ENCODE measurements at regions not wholly inside any gene's neighbourhood (a gene's known extent, or its start where the extent isn't known, plus 50 kb on each side); places are given as distances from the start of the nearest gene placed in this dataset.

DNA sequence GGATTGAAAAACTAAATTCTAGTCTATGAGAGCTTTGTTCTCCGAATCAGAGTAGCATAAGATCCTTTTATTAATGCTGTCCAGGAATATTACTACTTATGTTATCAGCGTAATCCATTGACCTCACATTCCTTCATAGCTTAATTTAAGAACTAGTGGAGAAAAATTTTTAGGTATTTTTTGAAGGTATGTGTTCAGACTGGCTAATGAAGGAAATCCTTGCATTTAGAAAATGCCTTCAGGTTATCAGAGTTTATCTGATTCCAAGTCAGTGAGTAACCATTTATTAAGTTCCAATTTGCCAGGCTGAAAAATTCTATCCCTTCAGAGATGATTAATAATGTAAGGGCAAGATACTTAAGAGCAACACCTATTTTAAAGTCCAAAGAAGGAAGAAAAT lies 338.2 kb upstream of the B3GALT2 start (continued):
- no peak for TF ChIP-seq E2F8 (IDR thresholded peaks at IDR 0.05; ENCODE audit: low read depth, partially characterized antibody)

GRCh38 chr1:193524021-193524420 lies 337.6 kb upstream of the B3GALT2 start:
- ChIA-PET POLR2A (no interaction called here), CTCF (ENCODE audit: low intra/inter-chr PET ratio) (no interaction called here)
- H3K79me2 ChIP-seq (ENCODE audit: control insufficient read depth, insufficient read depth, low read length), result no peaks in the 10 kb centered on the region
- BruUV-seq (replicated peaks), result no TSS peak
- 0 out of 2 replicates have a peak, but pooled peaks cover 3% of the 10 kb centered on the region for H3K9me3 ChIP-seq (replicated peaks; ENCODE audit: control insufficient read depth, insufficient read depth, low read depth, low read length)
- no peaks in the 10 kb centered on the region for H3K27me3 ChIP-seq (ENCODE audit: control insufficient read depth in 2 of 2, insufficient read depth in 2 of 2, low read length in 2 of 2)
- no peak for ATAC-seq
- no peaks in the 10 kb centered on the region for H4K20me1 ChIP-seq (replicated peaks; ENCODE audit: control insufficient read depth, insufficient read depth, low read length)
- FAIRE-seq, result no peak
- WGBS (ENCODE audit: insufficient coverage, low coverage, missing lambda C conversion rate), result 0% methylated on average over 2 of the region's 2 CpGs
- DNase-seq (ENCODE audit: extremely low read depth in 1 of 4, low spot score in 3 of 4), result no peak
- no peak overlapping the region for H2AFZ ChIP-seq (ENCODE audit: low read depth, low read length)
- H3K4me3 ChIP-seq, result no peak overlapping the region
- in situ Hi-C loops (cut with MboI), result no loop called here
- H3K4me2 ChIP-seq (ENCODE audit: insufficient read depth, low read length), result no peak overlapping the region
- H3K9me1 ChIP-seq (ENCODE audit: control insufficient read depth, insufficient read depth, low read length), result no peaks in the 10 kb centered on the region
- intact Hi-C loops (cut with micrococcal nuclease), result no loop called here
- H3K4me1 ChIP-seq (replicated peaks in 1 of 2; ENCODE audit: control insufficient read depth in 2 of 2, insufficient read depth in 2 of 2, low read length in 2 of 2), result no peaks in the 10 kb centered on the region
- no peak overlapping the region for H3K9ac ChIP-seq (ENCODE audit: insufficient read depth in 1 of 2, low read depth in 2 of 2, low read length in 2 of 2)
- H3K27ac ChIP-seq (ENCODE audit: extremely low read depth, low read depth, low read length), result no peak overlapping the region
- H3K36me3 ChIP-seq (ENCODE audit: control insufficient read depth, insufficient read depth, low read length), result no peaks in the 10 kb centered on the region
- TF ChIP-seq EWSR1 (IDR thresholded peaks at IDR 0.05; ENCODE audit: borderline replicate concordance, low read depth, partially characterized antibody), result no peak
- TF ChIP-seq CBFB (CRISPR knock-in tag; IDR thresholded peaks at IDR 0.05), result no peak
- TF ChIP-seq, protein P1, sequence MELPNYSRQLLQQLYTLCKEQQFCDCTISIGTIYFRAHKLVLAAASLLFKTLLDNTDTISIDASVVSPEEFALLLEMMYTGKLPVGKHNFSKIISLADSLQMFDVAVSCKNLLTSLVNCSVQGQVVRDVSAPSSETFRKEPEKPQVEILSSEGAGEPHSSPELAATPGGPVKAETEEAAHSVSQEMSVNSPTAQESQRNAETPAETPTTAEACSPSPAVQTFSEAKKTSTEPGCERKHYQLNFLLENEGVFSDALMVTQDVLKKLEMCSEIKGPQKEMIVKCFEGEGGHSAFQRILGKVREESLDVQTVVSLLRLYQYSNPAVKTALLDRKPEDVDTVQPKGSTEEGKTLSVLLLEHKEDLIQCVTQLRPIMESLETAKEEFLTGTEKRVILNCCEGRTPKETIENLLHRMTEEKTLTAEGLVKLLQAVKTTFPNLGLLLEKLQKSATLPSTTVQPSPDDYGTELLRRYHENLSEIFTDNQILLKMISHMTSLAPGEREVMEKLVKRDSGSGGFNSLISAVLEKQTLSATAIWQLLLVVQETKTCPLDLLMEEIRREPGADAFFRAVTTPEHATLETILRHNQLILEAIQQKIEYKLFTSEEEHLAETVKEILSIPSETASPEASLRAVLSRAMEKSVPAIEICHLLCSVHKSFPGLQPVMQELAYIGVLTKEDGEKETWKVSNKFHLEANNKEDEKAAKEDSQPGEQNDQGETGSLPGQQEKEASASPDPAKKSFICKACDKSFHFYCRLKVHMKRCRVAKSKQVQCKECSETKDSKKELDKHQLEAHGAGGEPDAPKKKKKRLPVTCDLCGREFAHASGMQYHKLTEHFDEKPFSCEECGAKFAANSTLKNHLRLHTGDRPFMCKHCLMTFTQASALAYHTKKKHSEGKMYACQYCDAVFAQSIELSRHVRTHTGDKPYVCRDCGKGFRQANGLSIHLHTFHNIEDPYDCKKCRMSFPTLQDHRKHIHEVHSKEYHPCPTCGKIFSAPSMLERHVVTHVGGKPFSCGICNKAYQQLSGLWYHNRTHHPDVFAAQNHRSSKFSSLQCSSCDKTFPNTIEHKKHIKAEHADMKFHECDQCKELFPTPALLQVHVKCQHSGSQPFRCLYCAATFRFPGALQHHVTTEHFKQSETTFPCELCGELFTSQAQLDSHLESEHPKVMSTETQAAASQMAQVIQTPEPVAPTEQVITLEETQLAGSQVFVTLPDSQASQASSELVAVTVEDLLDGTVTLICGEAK (IDR thresholded peaks at IDR 0.05), result no peak
- TF ChIP-seq, protein P1 (CRISPR knock-in tag; IDR thresholded peaks at IDR 0.05), result no peak
- no peak for TF ChIP-seq POLR2AphosphoS2 (IDR thresholded peaks at IDR 0.05; ENCODE audit: low read length)
- no peak for TF ChIP-seq DEAF1 (CRISPR knock-in tag; IDR thresholded peaks at IDR 0.05)
- TF ChIP-seq PHF21A (IDR thresholded peaks at IDR 0.05; ENCODE audit: borderline replicate concordance, low read depth), result no peak

All from K562 (cell line).